Upper lobe of left lung (tissue), 4 donors: ENCODE measurements at regions not wholly inside any gene's neighbourhood (a gene's known extent, or its start where the extent isn't known, plus 50 kb on each side); places are given as distances from the start of the nearest gene placed in this dataset.

Experiments
- CTCF ChIP-seq, 6 experiments: fragments of 450-650 bp in 4 of 6; fragments of 200-600 bp in 2 of 6; sonication (generic) in 2 of 6; IDR thresholded peaks; one replicate each; pipeline ENCODE4 v1.5.1; 2016 to 2019; ENCODE audit warnings: antibody characterized with exemption in 6 of 6
- EP300 ChIP-seq, 4 donors: sonication (generic); formaldehyde crosslinking; IDR thresholded peaks; one replicate each; pipeline ENCODE4 v1.5.1; 2017; ENCODE audit warnings: antibody characterized with exemption in 4 of 4, control low read depth in 2 of 4
- POLR2A ChIP-seq, 4 donors: fragments of 450-650 bp; IDR thresholded peaks; one replicate each; pipeline ENCODE4 v1.5.1; 2016 to 2017; ENCODE audit warnings: antibody characterized with exemption in 4 of 4, mild to moderate bottlenecking in 2 of 4
- POLR2AphosphoS5 ChIP-seq, 2 donors: sonication (generic); formaldehyde crosslinking; IDR thresholded peaks; one replicate each; pipeline ENCODE4 v1.5.1; 2017; ENCODE audit warnings: antibody characterized with exemption in 2 of 2

GRCh38 chr5:136430081-136430480 lies 64.7 kb upstream of the TRPC7 start:
- TF ChIP-seq CTCF (IDR thresholded peaks at IDR 0.05) = no peak
- TF ChIP-seq POLR2A (IDR thresholded peaks at IDR 0.05) = no peak
- TF ChIP-seq EP300 (IDR thresholded peaks at IDR 0.05) = no peak
- TF ChIP-seq POLR2AphosphoS5 (IDR thresholded peaks at IDR 0.05) = no peak
